ENCODE measurements at regions not wholly inside any gene's neighbourhood (a gene's known extent, or its start where the extent isn't known, plus 50 kb on each side); places are given as distances from the start of the nearest gene placed in this dataset.

GRCh38 chr10:107649249-107649648 is 484.7 kb upstream of the SORCS1 start:
- H3K9me2 ChIP-seq (replicated peaks; ENCODE audit: insufficient read depth, low read length), result no peaks in the 10 kb centered on the region
- no peak overlapping the region for H3K4me2 ChIP-seq (ENCODE audit: low read depth, low read length, poor library complexity, severe bottlenecking)
- no peak overlapping the region for H3K9ac ChIP-seq (ENCODE audit: low read length)
- H3K9me3 ChIP-seq (ENCODE audit: insufficient read depth, low read length), result no peaks in the 10 kb centered on the region
- H3K36me3 ChIP-seq (ENCODE audit: low read length), result no peaks in the 10 kb centered on the region
- TF ChIP-seq EZH2phosphoT487 (conservative IDR thresholded peaks at IDR 0.05; ENCODE audit: low read length), result no peak
- TF ChIP-seq, protein P1, sequence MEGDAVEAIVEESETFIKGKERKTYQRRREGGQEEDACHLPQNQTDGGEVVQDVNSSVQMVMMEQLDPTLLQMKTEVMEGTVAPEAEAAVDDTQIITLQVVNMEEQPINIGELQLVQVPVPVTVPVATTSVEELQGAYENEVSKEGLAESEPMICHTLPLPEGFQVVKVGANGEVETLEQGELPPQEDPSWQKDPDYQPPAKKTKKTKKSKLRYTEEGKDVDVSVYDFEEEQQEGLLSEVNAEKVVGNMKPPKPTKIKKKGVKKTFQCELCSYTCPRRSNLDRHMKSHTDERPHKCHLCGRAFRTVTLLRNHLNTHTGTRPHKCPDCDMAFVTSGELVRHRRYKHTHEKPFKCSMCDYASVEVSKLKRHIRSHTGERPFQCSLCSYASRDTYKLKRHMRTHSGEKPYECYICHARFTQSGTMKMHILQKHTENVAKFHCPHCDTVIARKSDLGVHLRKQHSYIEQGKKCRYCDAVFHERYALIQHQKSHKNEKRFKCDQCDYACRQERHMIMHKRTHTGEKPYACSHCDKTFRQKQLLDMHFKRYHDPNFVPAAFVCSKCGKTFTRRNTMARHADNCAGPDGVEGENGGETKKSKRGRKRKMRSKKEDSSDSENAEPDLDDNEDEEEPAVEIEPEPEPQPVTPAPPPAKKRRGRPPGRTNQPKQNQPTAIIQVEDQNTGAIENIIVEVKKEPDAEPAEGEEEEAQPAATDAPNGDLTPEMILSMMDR (IDR thresholded peaks at IDR 0.05; ENCODE audit: insufficient read depth, low read length, poor library complexity, severe bottlenecking), result no peak
- no peaks in the 10 kb centered on the region for H3F3A ChIP-seq (ENCODE audit: insufficient read depth)
- no peaks in the 10 kb centered on the region; the same call in 1 of the 2 replicates for H3K27me3 ChIP-seq (ENCODE audit: low read length)
- H3K4me3 ChIP-seq (ENCODE audit: insufficient read depth, low read length, poor library complexity, severe bottlenecking), result no peak overlapping the region
- H3K27ac ChIP-seq (ENCODE audit: low read depth, low read length), result no peak overlapping the region
- H2AFZ ChIP-seq (ENCODE audit: low read depth, low read length, severe bottlenecking), result no peak overlapping the region
- no peaks in the 10 kb centered on the region for H4K20me1 ChIP-seq (ENCODE audit: low read depth, low read length)
- H3K79me2 ChIP-seq (ENCODE audit: insufficient read depth, low read length), result no peaks in the 10 kb centered on the region

DNA sequence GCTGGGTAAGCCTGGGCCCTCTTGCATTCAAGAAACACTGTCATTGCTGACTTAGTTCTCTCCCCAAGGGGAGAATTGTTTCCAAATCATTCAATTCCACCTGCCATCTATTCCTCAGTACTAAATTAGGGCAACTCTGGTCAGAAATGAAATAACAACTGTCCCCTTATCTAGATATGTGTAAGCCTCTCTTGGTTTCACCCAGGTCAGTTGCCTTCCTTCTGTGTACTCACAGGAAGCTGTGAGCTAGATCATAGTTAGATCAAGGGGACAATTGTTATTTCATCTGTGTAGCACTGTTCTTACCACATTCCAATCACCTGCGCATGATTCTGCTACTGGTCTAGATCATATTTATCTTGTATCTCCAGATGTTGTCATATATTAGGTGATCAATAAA is 483.0 kb upstream of the SORCS1 start:
- H3K9me2 ChIP-seq (replicated peaks; ENCODE audit: insufficient read depth, low read length), result no peaks in the 10 kb centered on the region

DNA sequence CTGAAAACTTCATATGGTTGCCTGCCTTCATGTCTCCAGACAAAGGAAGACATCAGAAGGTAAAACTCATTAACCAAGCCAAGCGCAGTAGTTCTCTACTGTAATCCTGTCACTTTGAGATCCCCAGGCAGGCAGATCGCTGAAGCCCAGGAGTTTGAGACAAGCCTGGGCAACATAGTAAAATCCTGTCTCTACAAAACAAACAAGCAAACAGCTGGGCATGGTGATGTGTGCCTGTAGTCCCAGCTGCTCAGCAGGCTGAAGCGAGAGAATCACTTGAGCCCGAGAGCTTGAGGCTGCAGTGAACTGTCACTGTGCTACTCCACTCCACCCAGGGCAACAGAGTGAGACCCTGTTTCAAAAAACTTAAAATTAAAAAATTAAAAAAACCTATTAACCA is 467.4 kb upstream of the SORCS1 start:
- TF ChIP-seq, protein P1 (IDR thresholded peaks at IDR 0.05; ENCODE audit: insufficient read depth, low read length, poor library complexity, severe bottlenecking), result no peak
- TF ChIP-seq EZH2phosphoT487 (conservative IDR thresholded peaks at IDR 0.05; ENCODE audit: low read length), result no peak
- Histone ChIP-seq H3K36me3 (ENCODE audit: low read length) (no peaks in the 10 kb centered on the region), H3K9me3 (ENCODE audit: insufficient read depth, low read length) (no peaks in the 10 kb centered on the region), H3K27ac (ENCODE audit: low read depth, low read length) (no peak overlapping the region), H2AFZ (ENCODE audit: low read depth, low read length, severe bottlenecking) (no peak overlapping the region), H3K9ac (ENCODE audit: low read length) (no peak overlapping the region), H3K4me3 (ENCODE audit: insufficient read depth, low read length, poor library complexity, severe bottlenecking) (no peak overlapping the region), H3K79me2 (ENCODE audit: insufficient read depth, low read length) (no peaks in the 10 kb centered on the region), H3F3A (ENCODE audit: insufficient read depth) (no peaks in the 10 kb centered on the region), H3K4me2 (ENCODE audit: low read depth, low read length, poor library complexity, severe bottlenecking) (no peak overlapping the region), H3K27me3 (ENCODE audit: low read length) (no peaks in the 10 kb centered on the region), H4K20me1 (ENCODE audit: low read depth, low read length) (no peaks in the 10 kb centered on the region), H3K9me2 (replicated peaks; ENCODE audit: insufficient read depth, low read length) (no peaks in the 10 kb centered on the region)

More for the DNA sequence above, 483.0 kb upstream of the SORCS1 start:
- Histone ChIP-seq H3K4me3 (ENCODE audit: insufficient read depth, low read length, poor library complexity, severe bottlenecking) (no peak overlapping the region), H3K9ac (ENCODE audit: low read length) (no peak overlapping the region), H3F3A (ENCODE audit: insufficient read depth) (no peaks in the 10 kb centered on the region), H4K20me1 (ENCODE audit: low read depth, low read length) (no peaks in the 10 kb centered on the region), H3K9me3 (ENCODE audit: insufficient read depth, low read length) (no peaks in the 10 kb centered on the region), H3K4me2 (ENCODE audit: low read depth, low read length, poor library complexity, severe bottlenecking) (no peak overlapping the region), H3K27ac (ENCODE audit: low read depth, low read length) (no peak overlapping the region), H3K79me2 (ENCODE audit: insufficient read depth, low read length) (no peaks in the 10 kb centered on the region), H3K36me3 (ENCODE audit: low read length) (no peaks in the 10 kb centered on the region), H3K27me3 (ENCODE audit: low read length) (no peaks in the 10 kb centered on the region; the same call in 1 of the 2 replicates), H2AFZ (ENCODE audit: low read depth, low read length, severe bottlenecking) (no peak overlapping the region)
- no peak for TF ChIP-seq EZH2phosphoT487 (conservative IDR thresholded peaks at IDR 0.05; ENCODE audit: low read length)

- no peaks in the 10 kb centered on the region for H3K36me3 ChIP-seq (ENCODE audit: low read length)
- H4K20me1 ChIP-seq (ENCODE audit: low read depth, low read length), result no peaks in the 10 kb centered on the region
- no peaks in the 10 kb centered on the region for H3K9me3 ChIP-seq (ENCODE audit: insufficient read depth, low read length)
- H3K4me3 ChIP-seq (ENCODE audit: insufficient read depth, low read length, poor library complexity, severe bottlenecking), result no peak overlapping the region
- H3F3A ChIP-seq (ENCODE audit: insufficient read depth), result no peaks in the 10 kb centered on the region
- TF ChIP-seq, protein P1 (IDR thresholded peaks at IDR 0.05; ENCODE audit: insufficient read depth, low read length, poor library complexity, severe bottlenecking), result no peak
- no peak for TF ChIP-seq EZH2phosphoT487 (conservative IDR thresholded peaks at IDR 0.05; ENCODE audit: low read length)
- no peaks in the 10 kb centered on the region for H3K79me2 ChIP-seq (ENCODE audit: insufficient read depth, low read length)
- H3K9me2 ChIP-seq (replicated peaks; ENCODE audit: insufficient read depth, low read length), result no peaks in the 10 kb centered on the region
- H2AFZ ChIP-seq (ENCODE audit: low read depth, low read length, severe bottlenecking), result no peak overlapping the region
- H3K27ac ChIP-seq (ENCODE audit: low read depth, low read length), result no peak overlapping the region
- H3K27me3 ChIP-seq (ENCODE audit: low read length), result no peaks in the 10 kb centered on the region
- H3K9ac ChIP-seq (ENCODE audit: low read length), result no peak overlapping the region
- no peak overlapping the region for H3K4me2 ChIP-seq (ENCODE audit: low read depth, low read length, poor library complexity, severe bottlenecking)
These were observed 462.4 kb upstream of the SORCS1 start for GRCh38 chr10:107626862-107627261.
